GM19043 (cell line): ENCODE measurements at regions not wholly inside any gene's neighbourhood (a gene's known extent, or its start where the extent isn't known, plus 50 kb on each side); places are given as distances from the start of the nearest gene placed in this dataset.
"Not testable (repeated sequence)": the region's sequence is repeated elsewhere in the genome, so short reads cannot be mapped to it uniquely, and the experiment has no call there.

Source experiments
- ATAC-seq: cut with Tn5 transposase; IDR thresholded peaks from one replicate; pipeline ENCODE4 v1.9.1; 2021; ENCODE audit warnings: low read depth; ENCODE audit not compliant: unreplicated experiment

- not testable (repeated sequence) for ATAC-seq
These were observed 163.0 kb upstream of the ZNF184 start for GRCh38 chr6:27635886-27636285.

GRCh38 chr6:27633221-27633688 is 160.3 kb upstream of the ZNF184 start:
- ATAC-seq, result not testable (repeated sequence)

DNA sequence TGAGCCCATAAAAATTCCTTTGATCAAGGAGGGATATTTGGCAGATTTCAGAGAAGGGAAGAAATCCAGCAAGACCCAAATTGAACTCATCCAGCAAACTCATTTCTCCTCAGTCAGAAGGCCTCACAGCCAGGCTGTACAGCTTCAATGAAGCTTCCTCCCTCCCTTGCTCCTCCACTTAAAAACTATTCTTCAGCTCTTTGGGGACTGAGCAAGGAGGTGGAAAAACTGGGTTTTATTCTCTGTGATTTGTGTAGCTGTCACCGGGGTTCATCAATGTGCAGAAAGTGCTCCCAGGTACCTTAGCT is 158.7 kb upstream of the ZNF184 start:
- ATAC-seq, result no peak

GRCh38 chr6:27630727-27631608 is 158.1 kb upstream of the ZNF184 start:
- no peak for ATAC-seq

GRCh38 chr6:27624694-27625262 is 151.9 kb upstream of the ZNF184 start:
- ATAC-seq, result no peak

- no peak for ATAC-seq
These were observed 150.2 kb upstream of the ZNF184 start for GRCh38 chr6:27623103-27623502.

DNA sequence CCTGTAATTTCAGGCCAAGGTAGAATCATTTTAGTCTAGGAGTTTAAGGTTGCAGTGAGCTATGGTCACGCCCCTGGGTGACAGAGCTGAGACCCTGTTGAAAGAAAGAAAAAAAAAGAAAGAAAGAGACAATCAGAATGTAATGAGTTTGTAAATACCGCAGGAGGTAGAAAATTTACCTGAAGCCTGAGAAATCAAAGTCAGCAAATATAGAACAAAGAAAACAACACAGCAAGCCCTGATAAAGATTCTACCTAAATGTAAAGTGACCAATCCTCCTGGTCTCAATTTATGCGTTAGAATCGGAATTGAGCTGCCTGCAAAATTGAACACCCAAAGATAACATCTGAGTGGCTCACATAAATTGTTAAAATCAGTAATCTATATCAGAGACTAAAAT is 146.5 kb upstream of the ZNF184 start:
- ATAC-seq, result no peak

DNA sequence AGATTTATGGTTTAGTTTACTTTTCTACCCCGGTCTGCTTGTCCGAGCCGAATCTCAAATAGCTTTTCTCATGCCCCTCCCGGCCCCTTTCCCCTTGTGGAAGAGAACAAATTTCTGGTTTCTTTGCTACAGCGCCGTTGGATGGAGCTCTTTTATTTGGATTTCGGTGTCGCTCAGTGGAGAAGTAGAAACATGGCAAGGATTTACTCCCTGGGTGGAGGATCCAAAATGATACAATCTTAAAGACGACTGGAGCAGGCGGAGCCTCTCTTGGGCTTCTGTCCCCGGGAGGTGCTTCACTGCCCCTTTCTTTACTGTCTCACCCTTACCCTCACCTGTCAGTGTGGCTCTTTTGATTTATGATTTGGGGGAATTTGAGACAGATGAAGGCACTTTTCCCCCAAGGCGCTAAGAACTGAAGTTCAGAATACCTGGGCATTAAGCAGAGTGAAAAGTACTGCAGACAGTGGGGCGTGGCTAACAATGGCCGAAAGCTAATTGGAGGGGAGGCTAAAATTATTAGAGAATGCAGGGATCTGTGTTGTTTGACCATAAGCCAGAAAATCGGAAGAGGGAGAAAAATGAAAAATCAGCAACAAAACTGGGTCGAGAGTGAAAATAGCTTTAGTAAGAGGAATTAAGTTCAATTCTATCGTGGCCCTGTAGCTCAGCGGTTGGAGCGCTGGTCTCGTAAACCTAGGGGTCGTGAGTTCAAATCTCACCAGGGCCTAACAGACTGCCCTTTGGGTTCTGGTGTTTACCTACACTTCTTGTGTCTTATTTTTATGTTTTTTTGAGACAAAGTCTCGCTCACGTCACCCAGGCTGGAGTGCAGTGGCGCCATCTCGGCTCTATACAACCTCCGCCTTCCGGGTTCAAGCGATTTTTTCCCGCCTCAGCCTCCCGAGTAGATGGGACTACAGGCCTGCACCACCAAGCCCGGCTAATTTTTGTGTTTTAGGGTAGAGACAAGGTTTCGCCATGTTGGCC is 145.1 kb upstream of the ZNF184 start:
- ATAC-seq, result no peak

GRCh38 chr6:27617046-27617687 is 144.3 kb upstream of the ZNF184 start:
- ATAC-seq, result no peak

DNA sequence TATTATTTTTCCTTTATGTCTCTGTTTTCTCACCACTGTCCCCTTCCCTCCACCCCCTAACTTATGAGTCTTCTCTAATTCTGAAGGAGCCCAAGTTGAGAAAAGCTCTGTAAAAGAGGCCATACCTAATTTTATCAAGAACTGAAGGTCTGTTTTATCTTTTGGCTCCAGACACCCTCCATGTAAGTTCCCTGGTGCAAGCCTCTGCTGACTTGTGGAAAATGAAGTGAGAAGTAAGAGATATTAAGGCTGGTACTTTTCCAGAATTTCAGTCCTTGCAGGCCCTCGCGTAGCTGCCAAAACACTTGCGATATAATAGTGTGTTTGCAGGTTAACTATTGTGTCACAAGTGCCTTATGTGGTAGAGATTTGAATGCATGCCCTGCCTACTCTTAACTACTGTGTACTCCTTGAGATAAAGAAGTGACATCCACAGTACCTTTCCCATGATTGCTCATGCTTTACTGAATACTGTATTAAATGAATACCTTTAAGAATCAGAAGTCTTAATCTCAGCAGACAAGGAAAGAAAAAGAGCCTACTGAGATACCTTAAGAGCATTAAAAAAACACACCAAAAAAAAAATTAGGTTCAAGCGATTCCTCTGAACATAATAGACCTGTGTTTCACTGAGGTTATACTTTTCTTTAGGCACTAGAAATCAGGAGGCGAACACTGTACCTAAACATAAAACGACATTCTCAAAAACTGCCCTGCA is 143.6 kb upstream of the ZNF184 start:
- no peak for ATAC-seq

- ATAC-seq, result no peak
These were observed 138.5 kb upstream of the ZNF184 start for GRCh38 chr6:27611451-27611850.

GRCh38 chr6:27608916-27609883 is 136.3 kb upstream of the ZNF184 start:
- no peak for ATAC-seq

- ATAC-seq, result no peak
These were observed 132.8 kb upstream of the ZNF184 start for GRCh38 chr6:27605401-27606342.

DNA sequence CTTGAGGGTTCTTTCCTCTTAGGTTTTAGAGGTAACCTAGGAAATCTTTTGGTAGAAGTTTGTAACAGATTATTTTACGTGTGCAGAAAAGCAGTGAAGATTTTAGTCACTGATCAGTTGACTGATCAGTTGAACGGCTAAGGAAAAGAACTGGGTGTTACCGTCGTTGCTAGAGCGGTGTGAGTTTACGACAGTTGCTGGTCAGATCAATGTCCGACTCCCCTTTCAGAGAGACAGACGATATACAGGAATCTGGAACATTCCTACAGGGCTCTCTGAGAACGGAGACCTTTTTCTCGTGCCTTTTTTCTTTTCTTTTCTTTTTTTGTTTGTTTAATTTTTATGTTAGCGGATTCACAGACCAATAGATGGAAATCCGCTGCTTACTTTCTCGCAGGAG is 132.1 kb upstream of the ZNF184 start:
- ATAC-seq, result no peak

DNA sequence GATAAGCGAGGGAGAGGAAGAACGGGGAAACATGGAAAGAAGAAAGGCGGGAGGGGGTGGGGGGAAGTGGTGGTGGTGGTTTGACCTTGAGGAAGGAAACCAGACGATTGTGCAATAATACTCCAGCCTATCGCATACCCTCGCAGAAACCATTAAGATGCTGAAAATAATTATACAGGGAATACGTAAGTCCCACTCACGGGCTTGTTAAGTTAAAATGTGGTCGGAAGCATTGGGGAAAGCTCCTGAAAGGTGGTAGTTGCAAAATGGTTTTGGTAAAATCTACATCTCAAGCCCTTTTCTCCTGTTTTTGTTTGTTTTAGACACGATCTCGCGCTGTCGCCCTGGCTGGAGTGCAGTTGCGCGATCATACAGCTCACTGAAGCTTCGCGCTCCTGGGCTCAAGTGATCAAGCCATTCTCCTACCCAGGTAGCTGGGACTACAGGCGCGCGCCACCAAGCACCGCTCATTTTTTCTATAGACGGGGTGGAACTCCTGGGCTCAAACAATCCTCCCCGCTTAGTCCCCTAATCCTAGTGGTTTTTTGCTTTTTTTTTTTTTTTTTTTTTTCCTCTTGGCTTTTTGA is 128.9 kb upstream of the ZNF184 start:
- no peak for ATAC-seq

DNA sequence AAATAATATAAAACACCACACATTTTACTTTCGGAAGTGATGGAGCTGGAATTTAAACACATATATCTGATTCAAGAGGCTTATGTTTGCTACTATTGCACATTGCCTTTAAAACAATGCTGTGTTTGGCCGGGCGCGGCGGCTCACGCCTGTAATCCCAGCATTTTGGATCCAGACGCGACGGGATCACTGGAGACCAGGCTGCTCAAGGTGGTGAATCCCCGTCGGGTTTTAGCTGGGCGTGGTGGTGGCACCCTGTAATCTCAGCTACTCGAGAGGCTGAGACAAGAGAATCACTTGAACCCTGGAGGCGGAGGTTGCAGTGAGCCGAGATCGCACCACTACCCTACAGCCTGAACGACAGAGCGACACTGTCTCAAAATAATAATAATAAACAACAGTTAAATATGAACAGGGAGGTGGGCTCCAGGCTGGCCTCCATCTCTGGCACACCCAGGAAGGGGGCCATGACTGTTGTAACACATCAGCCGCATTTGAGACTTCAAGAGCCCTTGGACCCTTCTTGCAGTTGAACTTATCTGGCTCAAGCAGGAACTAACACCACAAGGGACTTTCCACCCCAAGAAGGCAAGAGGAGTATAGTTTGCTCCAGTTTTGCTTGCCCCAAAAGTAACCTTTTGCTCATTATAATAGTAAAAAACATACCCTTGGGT is 127.1 kb upstream of the ZNF184 start:
- ATAC-seq, result no peak
